Stimulated activated CD4-positive, alpha-beta T cell treated with anti-CD3 and anti-CD28 coated beads, Interleukin-12 subunit alpha, Interleukin-12 subunit beta, amount 100 ng/mL, for 4 hours (primary cell): ENCODE measurements at regions not wholly inside any gene's neighbourhood (a gene's known extent, or its start where the extent isn't known, plus 50 kb on each side); places are given as distances from the start of the nearest gene placed in this dataset.
"Not testable (repeated sequence)": the region's sequence is repeated elsewhere in the genome, so short reads cannot be mapped to it uniquely, and the experiment has no call there.

Source experiments
- DNase-seq: peaks from one replicate; pipeline ENCODE4 v3.0.0-alpha.2; 2020

GRCh38 chrX:43423876-43424275, 232.2 kb upstream of the MAOA start:
- no peak for DNase-seq

- DNase-seq, result no peak
Measured at GRCh38 chrX:43436517-43436916, 219.6 kb upstream of the MAOA start.

- DNase-seq, result no peak
Measured at GRCh38 chrX:43446752-43447151, 209.3 kb upstream of the MAOA start.

GRCh38 chrX:43448688-43449087, 207.4 kb upstream of the MAOA start:
- DNase-seq, result no peak

GRCh38 chrX:43450355-43450754, 205.7 kb upstream of the MAOA start:
- DNase-seq, result no peak

- DNase-seq, result not testable (repeated sequence)
Measured at GRCh38 chrX:43451976-43452686, 204.0 kb upstream of the MAOA start.

GRCh38 chrX:43456063-43456462, 200.0 kb upstream of the MAOA start:
- DNase-seq, result no peak

GRCh38 chrX:43456906-43457305, 199.2 kb upstream of the MAOA start:
- no peak for DNase-seq

GRCh38 chrX:43467608-43468234, 188.4 kb upstream of the MAOA start:
- DNase-seq, result no peak

GRCh38 chrX:43469391-43470054, 186.6 kb upstream of the MAOA start:
- no peak for DNase-seq

GRCh38 chrX:43474321-43474720, 181.8 kb upstream of the MAOA start:
- no peak for DNase-seq

- DNase-seq, result no peak
Measured at GRCh38 chrX:43479070-43479469, 177.0 kb upstream of the MAOA start.

GRCh38 chrX:43479850-43480249, 176.2 kb upstream of the MAOA start:
- no peak for DNase-seq

GRCh38 chrX:43481576-43481975, 174.5 kb upstream of the MAOA start:
- DNase-seq, result no peak

- no peak for DNase-seq
Measured at GRCh38 chrX:43493756-43494155, 162.3 kb upstream of the MAOA start.

- no peak for DNase-seq
Measured at GRCh38 chrX:43500246-43500645, 155.9 kb upstream of the MAOA start.

- DNase-seq, result no peak
Measured at GRCh38 chrX:43500996-43501694, 155.0 kb upstream of the MAOA start.

GRCh38 chrX:43504394-43504793, 151.7 kb upstream of the MAOA start:
- DNase-seq, result no peak

- DNase-seq, result no peak
Measured at GRCh38 chrX:43505769-43506168, 150.3 kb upstream of the MAOA start.

- no peak for DNase-seq
Measured at GRCh38 chrX:43508694-43509093, 147.4 kb upstream of the MAOA start.

- no peak for DNase-seq
Measured at GRCh38 chrX:43510209-43510608, 145.9 kb upstream of the MAOA start.

GRCh38 chrX:43513085-43513484, 143.0 kb upstream of the MAOA start:
- DNase-seq, result no peak

GRCh38 chrX:43514820-43515219, 141.3 kb upstream of the MAOA start:
- no peak for DNase-seq

- DNase-seq, result no peak
Measured at GRCh38 chrX:43522582-43522981, 133.5 kb upstream of the MAOA start.
